Activated CD4-positive, alpha-beta T cell treated with anti-CD3 and anti-CD28 coated beads, Interleukin-2, amount 50 U/mL, for 16 hours (primary cell): ENCODE measurements at regions not wholly inside any gene's neighbourhood (a gene's known extent, or its start where the extent isn't known, plus 50 kb on each side); places are given as distances from the start of the nearest gene placed in this dataset.

ENCODE experiments used
- DNase-seq: peaks from one replicate; pipeline ENCODE4 v3.0.0-alpha.2; 2020

GRCh38 chr1:193740762-193741161, 554.3 kb upstream of the B3GALT2 start:
- DNase-seq, result no peak

DNA sequence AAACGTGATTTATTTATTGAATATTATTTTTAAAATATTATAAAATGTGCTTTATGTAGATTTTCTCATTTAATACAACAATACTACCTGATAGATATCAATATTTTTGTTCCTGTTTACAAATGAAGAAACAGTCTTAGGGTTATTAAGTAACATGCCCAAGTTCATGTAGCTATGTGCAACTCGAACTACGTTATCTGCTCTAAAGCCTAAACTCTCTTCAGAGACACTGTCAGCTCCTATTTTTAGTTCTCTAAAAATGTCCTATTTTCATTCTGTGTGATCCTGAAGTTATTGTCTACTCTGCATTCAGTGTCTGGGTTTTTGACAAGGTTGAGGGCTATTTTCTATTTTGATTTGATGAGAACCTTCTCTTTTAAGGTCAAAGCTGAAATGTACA, 550.1 kb upstream of the B3GALT2 start:
- DNase-seq, result no peak

DNA sequence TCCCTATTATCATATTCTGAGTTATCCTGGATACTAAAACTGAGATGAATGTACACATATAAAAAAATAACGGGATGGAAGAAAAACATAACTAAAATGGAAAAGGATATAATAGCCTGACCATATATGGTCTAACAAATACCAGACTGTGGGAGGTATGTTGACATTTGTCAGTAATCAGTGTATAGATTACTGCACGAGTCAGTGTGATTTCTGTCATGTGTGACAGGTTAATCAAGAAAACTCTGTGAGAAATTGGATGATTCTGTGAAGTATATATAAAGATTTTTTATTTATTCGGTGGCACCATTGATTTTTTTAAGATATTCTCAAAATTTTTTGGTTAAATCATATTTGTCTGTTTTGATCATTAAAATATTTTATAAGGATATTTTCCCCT, 547.3 kb upstream of the B3GALT2 start:
- DNase-seq, result no peak

GRCh38 chr1:193730017-193730416, 543.6 kb upstream of the B3GALT2 start:
- no peak for DNase-seq

- no peak for DNase-seq
Observed at GRCh38 chr1:193729429-193729828, 543.0 kb upstream of the B3GALT2 start.

DNA sequence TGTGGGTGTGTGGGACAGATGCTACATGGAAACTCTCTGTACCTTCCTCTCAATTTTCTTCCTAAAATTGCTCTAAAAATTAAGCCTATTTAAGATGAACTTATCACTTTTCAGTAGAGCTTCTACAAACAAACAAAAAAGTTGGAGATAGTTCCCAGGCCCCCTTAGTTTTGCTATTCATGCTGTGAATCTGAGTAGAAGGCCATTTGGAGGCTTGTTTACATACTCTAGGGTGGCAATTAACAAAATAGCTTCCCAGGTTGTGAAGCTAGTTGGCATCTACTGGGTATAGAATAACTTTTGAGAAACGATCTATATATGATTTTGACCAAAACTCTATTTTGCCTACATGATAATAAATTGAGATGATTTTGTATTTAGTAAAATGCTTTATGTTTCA, 541.4 kb upstream of the B3GALT2 start:
- DNase-seq, result no peak

- DNase-seq, result no peak
Observed at GRCh38 chr1:193726722-193727121, 540.3 kb upstream of the B3GALT2 start.

DNA sequence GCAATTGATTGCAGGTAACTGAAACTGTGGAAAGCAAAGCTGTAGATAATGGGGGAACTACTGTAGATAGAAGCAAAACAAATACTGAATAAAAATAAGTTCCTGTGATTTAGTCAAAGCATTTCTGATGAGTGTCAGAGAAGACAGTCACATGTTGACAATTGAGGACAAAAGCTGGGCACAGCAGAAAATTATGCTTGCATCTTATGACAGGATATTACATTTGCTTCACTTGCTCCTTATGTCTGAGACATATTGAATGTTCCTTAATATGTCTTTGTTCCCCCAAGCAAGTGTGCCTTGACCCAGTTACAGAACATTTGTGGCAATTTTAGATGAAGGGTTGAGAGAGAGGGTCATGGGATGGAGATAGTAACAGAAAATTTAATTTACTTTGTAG, 526.0 kb upstream of the B3GALT2 start:
- no peak for DNase-seq

- DNase-seq, result no peak
Observed at GRCh38 chr1:193709607-193710006, 523.2 kb upstream of the B3GALT2 start.

GRCh38 chr1:193707271-193708021, 521.0 kb upstream of the B3GALT2 start:
- no peak for DNase-seq

- no peak for DNase-seq
Observed at GRCh38 chr1:193706766-193707165, 520.4 kb upstream of the B3GALT2 start.

DNA sequence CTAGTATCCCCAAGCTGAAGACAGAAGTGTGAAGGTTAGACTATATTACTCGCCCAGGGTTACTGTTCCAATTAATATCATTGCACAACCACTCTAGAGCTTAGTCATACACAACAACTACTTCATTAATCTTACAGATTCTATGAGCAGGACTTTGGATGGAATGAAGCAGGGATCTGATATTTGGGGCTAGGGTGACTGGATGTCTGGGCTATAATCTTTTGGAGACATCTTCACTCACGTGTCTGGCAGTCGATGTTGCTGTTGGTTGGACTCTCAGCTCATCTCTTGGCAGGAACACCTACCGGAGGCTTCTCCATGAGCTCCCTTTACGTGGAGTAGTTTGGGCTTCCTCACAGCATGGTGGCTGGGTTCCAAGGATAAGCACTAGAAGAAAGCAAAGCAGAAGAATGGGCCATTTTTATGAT, 519.2 kb upstream of the B3GALT2 start:
- DNase-seq, result no peak

- DNase-seq, result no peak
Observed at GRCh38 chr1:193703655-193704054, 517.2 kb upstream of the B3GALT2 start.

GRCh38 chr1:193703121-193703520, 516.7 kb upstream of the B3GALT2 start:
- DNase-seq, result no peak

GRCh38 chr1:193701759-193702158, 515.3 kb upstream of the B3GALT2 start:
- DNase-seq, result no peak

DNA sequence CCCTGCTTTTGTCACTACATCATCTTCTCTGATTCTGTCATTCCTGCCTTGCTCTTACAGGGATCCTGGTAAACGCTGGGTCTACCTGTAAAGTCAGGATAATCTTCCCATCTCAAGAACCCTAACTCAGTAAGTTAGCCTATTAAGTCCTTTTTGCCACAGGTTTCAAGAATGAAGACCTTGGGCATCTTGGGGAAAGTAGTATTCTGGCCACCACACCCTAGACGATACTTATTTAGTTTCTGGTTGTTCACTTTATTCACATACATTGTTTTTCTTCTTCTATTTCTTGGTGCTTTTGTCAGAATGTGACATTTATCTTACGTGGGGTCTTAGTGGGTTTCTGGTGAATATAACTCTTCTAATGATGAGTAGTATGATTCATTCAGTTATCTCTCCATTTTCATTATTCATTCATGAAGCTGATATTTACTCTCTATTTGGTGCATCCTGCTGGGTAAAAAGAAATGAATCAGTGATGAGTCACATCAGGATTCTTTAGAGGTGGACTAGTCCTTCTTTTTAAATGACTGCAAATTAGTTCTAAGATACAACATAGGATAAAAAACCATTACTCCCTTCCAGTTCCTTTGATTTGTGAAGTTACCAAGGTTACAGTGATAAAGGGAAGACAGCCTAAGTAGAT, 514.4 kb upstream of the B3GALT2 start:
- DNase-seq, result peak; percentile 78

- DNase-seq, result no peak
Observed at GRCh38 chr1:193699261-193699660, 512.8 kb upstream of the B3GALT2 start.

GRCh38 chr1:193697776-193698175, 511.4 kb upstream of the B3GALT2 start:
- no peak for DNase-seq

GRCh38 chr1:193697115-193697762, 510.8 kb upstream of the B3GALT2 start:
- no peak for DNase-seq

DNA sequence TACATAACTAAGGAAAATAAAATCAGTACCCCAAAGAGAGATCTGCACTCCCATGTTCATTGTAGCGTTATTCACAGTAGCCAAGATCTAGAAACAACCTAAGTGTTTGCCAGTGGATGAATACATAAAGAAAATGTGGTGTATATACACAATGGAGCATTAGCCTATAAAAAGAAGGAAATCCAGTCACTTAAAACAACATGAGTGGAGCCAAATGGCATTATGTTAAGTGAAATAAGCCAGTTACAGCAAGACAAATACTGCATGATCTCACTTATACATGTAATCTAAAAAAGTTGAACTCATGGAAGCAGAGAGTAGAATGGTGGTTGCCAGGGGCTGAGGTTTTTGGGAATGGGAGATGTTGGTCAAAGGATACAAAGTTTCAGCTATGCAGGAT, 508.3 kb upstream of the B3GALT2 start:
- DNase-seq, result no peak

DNA sequence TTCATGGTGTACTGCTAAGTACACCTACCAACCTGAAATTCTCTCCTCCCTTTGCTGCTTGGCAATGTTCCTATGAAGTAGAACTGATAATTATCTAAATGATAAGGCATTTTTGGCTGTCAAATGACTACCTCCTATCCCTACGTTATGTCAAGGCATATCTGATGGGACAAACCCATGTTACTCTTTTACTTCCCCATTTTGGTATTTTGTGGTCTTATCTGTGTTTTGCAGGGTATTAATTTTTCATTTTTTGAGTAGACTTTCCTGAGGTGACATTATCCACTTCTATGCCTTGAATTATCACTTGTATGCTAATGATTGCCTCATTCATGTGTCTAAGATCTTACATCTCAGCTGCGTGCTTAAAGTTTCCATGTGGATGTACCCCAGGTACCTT, 499.6 kb upstream of the B3GALT2 start:
- no peak for DNase-seq

DNA sequence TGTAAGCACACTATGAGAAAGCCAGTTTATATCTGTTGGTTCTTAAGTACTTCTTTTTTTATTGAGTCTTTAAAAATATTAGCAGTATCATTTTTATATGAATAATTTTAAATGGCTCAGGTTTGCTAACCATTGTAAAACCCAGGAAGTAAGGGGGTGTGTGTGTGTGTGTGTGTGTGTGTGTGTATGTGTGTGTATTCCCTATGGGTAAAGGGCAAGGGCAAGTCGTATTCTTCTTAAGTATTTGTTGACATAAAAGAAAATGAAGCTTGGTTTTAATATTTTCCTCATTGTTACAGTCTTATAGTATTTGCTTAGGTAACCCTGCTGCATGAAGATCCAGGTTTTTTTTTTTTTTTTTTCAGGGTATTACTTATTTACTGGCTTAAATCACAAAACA, 495.0 kb upstream of the B3GALT2 start:
- no peak for DNase-seq

- no peak for DNase-seq
Observed at GRCh38 chr1:193680924-193681316, 494.5 kb upstream of the B3GALT2 start.

DNA sequence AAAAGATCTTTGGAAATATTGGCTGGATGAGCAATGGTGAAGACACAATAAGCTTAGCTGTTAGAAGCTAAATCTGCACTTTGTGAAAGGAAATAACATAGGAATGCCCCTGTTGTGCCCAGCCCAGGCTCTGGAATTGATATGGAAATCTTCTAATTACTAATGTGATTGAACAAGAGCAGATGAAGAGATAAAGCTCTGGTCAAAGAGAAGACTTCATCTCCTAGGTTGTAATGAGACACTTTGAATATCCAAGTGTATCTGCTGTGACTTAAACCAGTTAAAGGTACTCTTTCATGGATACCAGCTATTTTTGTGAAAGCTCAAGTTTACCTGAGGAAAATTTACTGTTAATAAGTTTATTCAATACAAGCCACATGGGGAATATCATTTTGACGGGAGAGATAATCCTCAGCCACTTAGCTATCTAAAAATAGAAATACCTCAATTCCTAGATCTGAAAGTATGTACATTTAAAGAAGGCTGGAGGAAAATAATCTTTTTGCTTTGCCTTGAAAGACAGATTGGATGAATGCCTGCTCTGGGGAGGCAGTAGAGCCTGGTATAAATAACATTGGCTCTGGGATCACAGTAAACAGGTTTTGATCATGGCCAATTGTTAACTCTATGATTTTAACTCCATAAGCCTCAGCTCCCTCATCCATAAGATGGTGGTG, 494.0 kb upstream of the B3GALT2 start:
- DNase-seq, result no peak
